Activated effector memory CD4-positive, alpha-beta T cell treated with anti-CD3 and anti-CD28 coated beads, Interleukin-2, amount 50 U/mL, for 16 hours (primary cell): ENCODE measurements at regions not wholly inside any gene's neighbourhood (a gene's known extent, or its start where the extent isn't known, plus 50 kb on each side); places are given as distances from the start of the nearest gene placed in this dataset.

ENCODE experiments used
- DNase-seq: peaks from one replicate; pipeline ENCODE4 v3.0.0-alpha.2; 2020

DNA sequence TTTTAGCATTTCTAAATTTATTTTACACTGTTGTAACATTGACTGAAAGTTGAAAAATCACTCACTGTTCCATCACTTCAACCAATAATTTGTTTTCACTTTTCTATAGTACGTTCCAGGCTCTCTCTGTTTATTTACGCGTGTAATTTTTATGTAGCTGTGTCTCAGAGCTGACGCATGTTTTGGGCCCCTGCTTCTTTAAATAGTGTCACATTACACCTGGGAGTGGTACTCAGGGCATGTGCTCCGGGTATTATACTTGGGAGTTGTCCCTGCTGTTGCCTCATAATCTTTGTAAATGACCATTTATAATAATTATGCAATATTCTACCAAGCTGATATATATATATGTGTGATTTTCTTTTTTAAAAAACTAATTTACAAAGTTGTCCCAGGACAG is 132.8 kb upstream of the CPM start:
- DNase-seq: no peak

DNA sequence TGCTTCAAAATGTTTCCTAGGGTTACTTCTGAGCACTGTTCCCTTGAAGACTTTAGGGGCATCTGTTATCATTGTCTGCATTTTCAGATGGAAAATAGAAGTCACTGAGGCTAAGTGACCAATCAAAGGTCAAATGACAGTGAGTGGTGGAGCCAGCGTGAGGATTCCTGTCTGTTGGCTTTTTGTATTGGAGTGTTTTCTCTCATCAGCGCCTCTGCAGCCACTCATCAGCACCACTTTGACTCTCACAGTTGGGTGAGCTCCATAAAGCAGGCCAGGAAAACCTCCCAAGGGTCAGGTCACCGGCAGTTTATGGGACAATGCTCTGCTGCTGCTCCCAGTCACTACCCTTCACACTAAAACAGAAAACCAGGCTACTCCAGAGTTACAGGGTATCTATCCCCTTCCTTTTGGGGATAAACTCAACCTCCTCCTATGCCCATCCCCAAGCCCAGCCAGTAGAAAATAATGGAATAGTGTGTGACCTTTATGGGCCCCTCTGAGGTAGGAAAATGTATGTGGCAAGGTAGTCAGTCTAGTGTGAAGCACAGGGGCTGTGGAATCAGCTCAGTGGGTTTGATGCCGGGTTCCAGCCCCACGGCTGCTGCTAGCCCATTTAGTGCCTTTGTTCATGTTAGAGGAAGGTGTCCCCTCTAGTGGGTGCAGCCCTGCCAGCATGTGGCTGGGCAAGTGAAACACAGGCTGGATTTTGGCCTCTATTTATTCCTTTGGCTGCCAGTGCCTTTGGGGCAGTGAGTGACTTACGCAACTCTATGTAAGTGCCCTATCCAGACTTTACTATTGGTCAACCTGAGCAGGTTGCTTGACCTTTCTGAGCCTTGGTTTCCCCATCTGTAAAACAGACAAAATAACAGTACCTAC is 133.8 kb upstream of the CPM start:
- DNase-seq: no peak

DNA sequence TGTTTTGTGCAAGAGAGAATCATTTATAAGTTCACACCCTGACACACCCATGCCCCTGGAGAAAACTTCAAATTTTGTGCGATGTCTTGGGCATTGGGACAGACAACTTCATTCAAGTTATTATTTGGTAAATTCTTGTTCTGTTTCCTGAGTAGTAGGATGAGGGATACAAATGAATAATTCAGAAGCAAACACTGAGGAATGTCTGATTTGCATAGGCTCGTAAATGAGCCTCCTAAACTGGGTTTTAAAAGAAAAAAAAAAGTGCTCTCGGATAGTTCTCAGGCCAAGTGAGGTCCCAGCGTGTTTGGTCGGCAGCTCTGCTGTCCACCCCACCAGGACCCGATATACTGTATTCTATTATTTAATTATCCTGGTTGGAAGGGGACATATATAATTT is 134.7 kb upstream of the CPM start:
- no peak for DNase-seq

DNA sequence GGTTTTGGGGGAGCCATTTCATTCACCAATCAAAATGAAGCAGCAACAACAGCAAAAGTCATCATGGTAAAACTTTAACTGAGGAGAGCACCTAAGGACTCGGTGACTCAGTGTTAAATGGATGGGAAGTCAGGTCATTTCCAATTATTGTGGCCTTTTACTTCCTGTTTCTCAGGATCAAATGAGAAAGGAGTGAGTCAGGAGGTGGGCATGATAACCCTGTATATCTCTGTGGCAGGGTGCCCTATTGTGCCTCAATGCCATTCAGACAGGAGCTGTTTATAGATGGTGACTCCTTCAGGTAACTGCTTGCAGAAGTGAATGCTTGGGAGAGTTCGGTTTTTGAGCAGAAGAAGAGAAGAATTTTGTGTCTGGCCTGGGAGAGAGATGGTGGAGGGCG is 135.5 kb upstream of the CPM start:
- no peak for DNase-seq

DNA sequence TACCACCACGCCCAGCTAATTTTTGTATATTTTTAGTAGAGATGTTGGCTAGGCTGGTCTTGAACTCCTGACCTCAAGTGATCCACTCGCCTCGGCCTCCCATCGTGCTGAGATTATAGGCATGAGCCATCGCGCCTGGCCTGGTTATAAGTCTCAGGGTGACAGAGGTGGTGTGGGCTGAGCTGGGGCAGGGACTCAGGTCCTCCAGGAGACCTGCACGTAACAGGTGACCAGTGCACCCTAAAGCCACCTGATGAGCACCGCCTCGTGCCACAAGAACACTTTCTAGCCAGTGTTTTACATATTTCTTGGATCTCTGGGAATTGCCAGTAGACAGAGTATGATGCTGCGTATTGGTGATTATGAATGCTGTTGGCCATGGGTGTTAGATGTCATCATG is 136.5 kb upstream of the CPM start:
- no peak for DNase-seq

DNA sequence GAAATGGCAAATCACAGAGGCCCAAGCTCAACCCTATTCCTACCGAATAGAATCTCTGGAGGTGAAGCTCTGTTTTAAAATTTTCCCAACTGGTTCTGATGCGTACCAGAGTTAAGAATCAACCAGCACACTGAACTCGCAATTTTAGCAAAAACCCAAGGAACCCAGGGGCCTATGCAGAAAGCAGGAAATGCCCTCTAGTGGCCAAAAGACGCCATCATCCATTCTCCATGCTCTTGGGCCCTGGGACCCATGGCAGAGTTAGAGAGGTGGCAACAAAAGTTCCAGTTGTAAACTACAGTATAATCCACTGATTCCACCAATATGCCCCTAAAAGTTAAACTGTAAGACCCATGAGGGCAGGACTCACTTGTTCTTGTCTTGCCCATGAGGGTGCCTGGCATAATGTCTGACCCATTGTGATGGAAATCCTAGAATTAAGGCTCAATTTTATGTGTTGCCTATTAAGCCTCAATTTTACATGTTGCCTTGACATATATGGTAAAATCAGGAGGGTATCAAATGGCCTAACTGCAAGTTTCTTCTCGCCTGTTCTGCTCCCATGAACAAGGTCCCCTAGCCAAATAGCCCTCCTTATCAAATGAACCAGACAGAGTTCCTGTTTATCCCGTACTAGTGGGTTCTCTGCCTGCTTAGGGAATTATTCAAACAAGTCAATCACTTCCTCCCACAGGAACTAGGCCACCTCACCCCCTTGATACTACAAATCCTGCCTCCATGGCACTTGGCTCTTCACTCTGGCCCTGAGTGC is 137.5 kb upstream of the CPM start:
- DNase-seq: peak; percentile 81

DNA sequence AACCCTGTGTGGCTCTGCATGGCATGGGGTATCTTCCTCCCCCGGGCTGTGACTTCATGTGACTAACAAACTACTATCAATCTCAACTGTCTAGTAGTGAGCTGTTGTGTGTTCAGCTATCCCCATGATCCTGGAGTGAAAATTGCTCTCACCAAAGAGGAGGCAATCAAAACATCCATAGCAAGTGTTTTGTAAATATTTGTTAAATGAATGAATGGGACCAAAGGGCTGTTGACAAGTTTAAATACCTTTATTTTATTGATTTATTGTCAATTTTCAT is 138.1 kb upstream of the CPM start:
- DNase-seq: no peak

DNA sequence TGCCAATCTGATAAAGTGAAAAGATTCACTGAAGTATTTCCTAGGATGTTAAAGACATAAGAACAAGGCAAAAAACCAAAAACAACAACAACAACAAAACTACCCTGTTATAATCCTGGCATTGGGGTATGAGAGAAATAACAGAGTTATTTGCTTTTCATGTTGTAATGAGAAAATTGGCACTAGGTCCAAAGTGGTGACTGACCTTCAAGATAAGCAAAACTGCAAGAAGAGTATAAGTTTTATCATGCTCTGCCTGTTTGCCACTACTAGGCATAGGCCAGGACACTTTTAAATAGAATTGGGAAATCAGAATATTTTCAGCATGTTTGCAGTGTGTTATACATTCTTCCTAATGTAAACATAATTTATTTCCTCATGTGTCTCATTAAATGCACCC is 140.1 kb upstream of the CPM start:
- DNase-seq: no peak

DNA sequence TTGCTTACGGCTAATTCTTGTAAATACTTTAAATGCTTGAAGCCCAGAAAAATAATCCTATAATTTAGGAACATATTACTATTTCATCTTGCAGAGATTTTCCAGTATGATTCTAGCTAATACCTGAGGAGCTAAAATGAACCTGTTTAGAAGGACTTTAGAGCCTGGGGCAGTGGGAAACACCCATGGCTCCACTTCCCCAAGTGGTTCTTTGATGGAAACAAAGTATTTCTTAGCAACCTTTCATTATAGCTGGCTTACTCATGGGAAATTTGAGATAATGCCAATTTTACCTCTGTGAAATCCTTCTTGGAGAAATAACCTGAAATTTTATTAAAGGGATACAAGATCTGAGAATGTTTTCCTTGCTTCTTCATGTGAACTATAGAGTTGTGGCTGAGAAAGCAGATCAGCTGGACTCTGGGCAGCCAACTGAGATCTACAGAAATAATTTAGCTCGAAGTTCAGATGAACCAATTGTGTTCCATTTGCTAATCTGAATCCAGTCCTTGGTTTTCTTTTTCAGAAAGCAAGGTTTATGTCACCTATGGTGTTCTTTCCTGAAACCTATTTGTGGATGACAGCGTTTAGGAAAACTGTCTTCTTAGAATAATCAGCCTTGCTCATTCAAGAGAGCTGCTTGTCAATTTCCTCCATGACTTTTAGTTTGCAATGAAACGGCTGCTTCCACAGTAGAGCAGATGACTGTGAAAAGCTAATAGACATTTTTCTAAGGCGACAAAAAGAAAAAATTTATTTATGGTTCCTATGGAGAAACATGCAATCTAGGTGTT is 141.8 kb upstream of the CPM start:
- DNase-seq: no peak

DNA sequence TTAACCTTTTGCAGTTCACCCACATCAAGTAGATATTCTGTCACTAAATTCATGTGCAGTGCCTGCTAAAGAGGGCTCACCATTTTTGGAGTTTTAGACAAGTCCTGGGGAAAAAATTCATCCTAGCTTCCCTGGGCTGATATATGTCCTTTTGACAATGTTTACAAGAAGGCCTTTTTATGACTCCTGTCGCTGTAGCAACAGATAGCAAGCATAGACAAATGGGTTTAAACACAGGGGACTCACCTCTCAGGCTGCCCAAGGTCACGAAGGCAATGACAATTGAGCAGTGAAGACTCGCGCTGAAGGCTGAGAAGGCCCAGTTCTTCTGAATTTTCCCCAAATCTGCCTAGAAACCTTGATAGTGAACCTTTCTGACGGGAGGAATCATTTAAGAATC is 150.7 kb upstream of the CPM start:
- no peak for DNase-seq

DNA sequence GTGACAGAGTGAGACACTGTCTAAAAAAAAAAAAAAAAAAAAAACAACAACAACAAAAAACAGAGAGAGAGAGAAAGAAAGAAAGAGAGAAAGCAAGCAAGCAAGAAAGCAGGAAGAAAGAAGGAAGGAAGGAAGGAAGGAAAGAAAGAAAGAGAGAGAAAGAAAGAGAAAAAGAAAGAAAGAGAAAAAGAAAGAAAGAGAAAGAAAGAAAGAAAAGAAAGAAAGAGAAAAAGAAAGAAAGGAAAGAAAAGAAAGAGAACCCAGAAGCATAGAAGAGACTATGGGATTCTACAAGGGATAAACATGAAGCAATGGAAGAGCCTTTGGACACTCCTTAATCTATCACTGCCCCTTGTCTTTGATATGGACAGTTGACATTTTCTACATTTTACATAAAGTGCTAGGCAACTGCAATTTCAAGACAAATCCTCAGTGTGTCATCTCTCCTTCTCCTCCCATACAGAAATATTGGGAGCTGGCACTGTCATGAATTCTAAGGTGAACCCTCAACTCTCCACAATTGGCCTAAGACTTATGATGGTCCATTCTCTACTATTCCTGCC is 151.9 kb upstream of the CPM start:
- no peak for DNase-seq

DNA sequence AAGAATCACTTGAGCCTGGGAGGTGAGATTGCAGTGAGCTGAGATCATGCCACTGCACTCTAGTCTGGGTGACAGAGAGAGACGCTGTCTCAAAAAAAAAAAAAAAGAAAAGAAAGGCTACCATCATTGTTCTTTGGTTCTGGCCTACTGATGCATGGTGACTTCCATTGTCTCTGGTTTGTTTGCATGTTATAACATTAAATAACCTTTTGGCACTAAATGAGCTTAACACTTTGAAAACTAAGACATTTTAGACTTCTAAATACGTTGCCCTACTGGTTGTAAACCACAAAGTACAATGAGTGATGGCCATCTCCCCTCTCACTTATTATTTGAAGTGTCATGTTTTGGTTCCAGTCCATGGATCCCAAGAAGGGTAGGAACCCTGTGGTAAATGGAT is 152.9 kb upstream of the CPM start:
- DNase-seq: no peak

DNA sequence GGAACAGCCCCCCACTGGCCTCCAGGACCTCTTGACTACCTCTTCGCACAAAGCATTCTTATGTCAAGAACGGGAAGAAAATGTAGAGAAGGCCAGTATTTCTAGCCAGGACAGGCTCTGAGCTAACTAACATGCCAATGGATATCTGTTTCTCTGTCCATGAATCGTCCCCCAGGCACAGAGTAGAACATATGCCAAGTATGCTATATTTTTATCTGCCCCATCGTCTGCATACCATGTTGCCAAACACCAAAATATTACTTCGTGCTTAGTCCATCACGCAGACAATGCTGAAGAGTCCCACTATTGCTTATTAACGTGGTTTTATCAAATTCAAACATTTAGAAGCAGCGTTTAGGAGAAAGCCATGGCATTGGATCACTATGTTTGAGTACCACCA is 151.4 kb upstream of the CPSF6 start:
- no peak for DNase-seq

DNA sequence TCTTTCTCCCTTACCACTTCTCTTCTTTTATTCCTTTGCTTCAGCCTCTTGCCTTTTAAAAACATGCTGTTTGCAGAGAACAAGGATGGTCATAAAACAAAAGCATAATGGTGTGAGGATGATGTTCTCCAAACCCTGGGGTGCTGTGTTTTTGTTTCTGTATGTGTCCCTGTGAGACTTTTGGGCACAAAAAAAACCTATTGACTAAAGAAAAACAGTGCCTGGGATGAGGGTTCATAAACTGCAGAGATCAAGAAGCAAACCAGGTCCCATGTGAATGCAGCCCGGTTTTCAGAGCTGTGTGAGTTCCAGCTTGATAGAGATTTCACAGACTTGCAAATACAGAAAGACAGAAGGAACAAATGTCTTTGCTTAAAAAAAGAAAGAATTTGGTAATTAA is 148.6 kb upstream of the CPSF6 start:
- no peak for DNase-seq

DNA sequence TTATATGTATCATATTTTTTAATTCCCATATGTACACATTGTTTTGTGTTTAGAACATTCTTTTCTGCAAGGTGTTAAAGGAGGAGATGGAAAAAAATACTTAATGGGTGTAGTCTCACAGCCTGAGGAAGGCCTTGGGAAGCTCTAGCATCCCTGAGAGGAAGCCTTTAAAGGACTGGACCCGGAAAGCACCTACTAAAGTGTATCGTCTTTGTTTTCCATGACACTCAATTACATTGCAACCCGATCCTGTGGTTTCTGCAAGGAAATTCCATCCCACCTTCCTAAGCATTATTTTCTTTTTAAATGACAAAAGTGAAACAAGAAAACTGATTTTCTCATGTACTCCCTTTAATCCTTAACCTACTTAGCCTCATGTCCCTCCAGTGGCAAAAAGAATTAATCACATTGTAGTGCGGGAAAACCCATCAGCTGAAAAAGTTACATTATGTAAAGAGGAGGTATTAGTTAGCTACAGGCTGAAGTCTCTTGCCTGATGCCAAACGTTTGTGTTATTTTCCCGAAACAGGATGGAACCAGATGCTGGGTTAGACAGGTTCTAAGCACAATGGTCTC is 147.8 kb upstream of the CPSF6 start:
- DNase-seq: no peak

DNA sequence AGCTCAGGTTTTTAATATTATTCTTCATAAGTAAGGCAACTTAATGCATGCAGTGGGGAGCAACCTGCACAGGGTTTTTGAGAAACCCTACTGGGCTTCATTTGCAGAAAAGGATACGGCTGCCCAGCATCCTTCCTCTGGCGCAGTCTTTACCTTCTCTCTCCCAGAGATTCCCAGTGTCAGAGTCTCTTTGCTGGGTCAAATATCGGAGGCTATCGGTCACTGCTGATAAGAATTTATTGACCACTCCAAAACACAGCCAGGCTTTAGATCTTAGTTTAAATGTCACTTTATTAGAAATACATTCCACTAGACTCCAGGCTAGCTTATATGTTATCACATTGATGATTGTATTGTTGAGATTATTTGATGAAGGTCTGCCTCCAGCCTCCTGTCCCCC is 147.2 kb upstream of the CPSF6 start:
- no peak for DNase-seq

DNA sequence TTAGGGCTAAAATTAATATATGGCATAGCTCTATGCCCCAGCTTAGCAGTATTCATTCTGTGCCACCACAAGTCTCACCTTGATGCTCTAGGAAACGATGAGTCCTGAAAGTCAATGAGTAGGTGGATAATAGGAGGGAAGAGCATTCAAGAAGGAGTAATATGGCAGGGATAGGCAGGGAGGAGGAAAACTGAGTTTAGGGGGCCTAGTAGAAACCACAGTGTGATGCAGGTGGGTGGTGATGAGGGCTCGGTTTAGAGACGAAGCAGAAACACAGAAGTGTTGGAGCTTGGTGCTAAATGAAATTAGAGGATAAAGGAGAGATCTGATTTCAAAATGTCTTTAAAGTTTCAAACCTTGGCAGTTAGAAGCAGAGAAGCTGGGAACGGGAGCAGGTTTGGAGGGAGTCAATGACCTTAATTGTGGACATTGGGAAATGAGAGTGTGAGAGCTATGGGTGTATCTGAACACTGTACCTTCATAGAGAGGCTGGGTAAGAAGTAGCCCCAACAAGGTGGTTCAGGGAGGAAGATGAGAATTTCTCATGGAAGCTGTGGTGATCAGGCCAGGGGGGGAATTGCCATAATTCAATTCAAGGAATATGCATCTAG is 144.7 kb upstream of the CPSF6 start:
- DNase-seq: no peak

DNA sequence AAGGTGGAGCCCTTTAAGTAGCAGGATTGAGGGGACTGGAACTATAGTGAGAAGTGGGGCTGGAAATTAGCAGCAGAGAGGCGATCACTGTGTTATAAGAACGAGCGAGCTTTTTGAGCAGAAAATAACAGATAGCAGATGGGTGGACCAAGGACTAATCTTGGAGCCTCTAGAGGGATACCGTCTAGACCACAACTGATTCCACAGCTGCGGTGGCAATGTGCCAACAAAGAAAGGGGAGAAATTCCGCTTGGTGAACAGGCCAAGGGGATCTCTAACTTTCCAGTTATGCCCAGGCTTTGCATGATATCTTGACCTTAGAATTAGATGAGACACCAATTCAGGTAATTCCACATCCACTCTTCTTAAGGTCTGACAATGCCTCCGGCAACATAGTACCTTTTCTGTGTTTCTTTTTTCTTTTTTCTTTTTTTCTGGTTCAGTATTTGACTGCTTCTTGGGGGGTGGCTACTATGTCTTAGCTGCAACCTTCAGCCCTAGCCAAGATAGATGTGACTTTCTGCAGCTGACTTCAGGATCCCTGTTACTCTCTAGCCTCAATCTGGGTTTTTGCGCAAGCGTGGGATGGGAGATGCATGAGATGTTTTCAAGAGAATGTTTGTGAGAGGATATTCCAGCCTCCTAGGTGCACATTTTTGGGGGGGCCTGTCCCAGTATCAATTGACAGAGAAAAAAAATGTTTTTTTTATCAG is 143.4 kb upstream of the CPSF6 start:
- DNase-seq: no peak

DNA sequence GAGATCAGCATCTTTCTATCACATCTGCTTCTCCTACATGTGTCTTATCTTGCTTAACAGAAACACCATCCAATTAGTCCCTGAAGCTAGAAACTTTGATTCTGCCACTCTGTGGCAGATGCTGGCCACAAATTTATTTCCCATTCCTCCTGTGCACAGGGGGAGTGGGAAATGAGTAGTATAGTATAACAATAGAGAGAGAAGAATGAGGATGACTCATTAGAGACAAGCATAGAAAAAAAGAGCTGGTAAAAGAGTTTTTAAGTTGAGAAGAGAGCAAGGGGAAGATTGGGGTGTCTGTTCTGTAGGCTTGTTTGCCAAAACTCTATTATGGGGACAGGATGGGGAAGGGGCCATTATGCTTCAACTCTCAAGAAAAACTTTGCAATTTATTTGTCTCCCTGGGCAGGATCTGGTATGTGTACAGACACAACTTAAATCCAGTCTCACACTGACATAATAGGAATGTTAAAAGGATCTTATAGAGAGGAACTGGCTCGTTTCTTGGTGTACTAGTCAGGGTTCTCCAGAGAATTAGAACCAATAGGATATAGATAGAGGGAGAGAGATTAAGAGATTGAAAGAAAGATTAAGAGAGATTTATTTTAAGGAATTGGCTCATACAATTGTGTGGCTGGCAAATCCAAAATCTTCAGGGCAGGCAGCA is 142.6 kb upstream of the CPSF6 start:
- no peak for DNase-seq

DNA sequence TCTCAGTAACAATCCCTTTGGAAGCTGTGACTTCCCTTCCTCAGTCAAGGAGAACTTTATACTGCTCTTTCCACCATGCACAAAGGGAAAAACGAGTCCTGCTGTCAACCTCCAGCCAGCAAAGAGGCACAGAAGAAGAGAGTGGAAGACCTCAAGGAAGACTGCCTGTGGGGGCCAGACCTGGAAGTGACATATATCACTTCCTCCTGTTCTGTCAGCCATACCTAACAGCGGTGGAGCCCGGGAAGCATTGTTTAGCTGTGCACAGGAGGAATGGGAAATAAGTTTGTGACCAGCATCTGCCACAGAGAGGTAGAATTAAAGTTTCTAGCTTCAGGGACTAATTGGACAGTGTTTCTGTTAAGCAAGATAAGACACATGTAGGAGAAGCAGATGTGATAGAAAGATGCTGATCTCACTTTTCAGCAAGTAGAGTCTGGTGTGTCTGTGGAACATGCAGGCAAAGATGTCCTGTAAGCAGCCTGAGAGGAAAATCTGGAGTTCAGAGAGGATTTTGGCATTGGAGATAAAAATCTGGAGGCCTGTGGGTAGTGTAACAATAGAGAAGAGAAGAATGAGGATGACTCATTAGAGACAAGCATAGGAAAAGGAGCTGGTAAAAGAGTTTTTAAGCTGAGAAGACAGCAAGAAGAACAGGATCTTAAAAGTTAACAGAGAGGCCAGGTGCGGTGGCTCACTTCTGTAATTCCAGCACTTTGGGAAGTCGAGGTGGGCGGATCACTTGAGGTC is 141.6 kb upstream of the CPSF6 start:
- DNase-seq: no peak
